ENCODE measurements at regions not wholly inside any gene's neighbourhood (a gene's known extent, or its start where the extent isn't known, plus 50 kb on each side); places are given as distances from the start of the nearest gene placed in this dataset.
A peak's percentile ranks its signal among the peaks of the same experiment; 100 is the strongest.

DNA sequence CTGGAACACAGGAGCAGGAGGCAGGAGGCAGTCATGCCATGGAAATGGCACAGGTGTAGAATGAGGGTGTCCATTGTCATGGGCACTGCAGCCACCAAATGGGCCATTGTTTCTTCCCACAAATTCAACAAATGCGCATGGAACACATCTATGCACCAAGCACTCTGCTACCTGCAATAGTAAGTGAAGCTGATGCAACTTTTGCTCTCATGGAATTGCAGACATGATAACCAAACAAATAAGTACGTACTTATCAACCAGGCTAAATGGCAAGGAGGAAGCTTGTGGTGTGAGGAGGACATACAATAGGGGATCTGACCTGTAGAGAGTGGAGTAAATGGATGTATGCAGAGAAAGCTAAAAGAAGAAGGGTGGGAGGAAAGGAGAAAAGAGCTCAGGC, 116.8 kb downstream of the TRIM36 start:
- FAIRE-seq (no peak), DNase-seq (no peak)
- Histone ChIP-seq H3K4me1 (ENCODE audit: control insufficient read depth in 2 of 3, insufficient read depth in 2 of 3, low read depth in 1 of 3, low read length in 3 of 3) (no peaks in the 10 kb centered on the region), H3K27me3 (ENCODE audit: control insufficient read depth, insufficient read depth, low read length) (no peaks in the 10 kb centered on the region), H3K4me3 (ENCODE audit: low read length in 3 of 3) (no peak overlapping the region), H3K36me3 (ENCODE audit: control insufficient read depth in 2 of 3, insufficient read depth in 3 of 3, low read length in 3 of 3) (no peaks in the 10 kb centered on the region), H3K27ac (ENCODE audit: low read depth in 2 of 2, low read length in 2 of 2) (no peak overlapping the region), H3K9me3 (ENCODE audit: control insufficient read depth in 2 of 3, insufficient read depth in 1 of 3, low read length in 3 of 3) (no peaks in the 10 kb centered on the region), H3K9ac (ENCODE audit: low read length in 3 of 3) (no peak overlapping the region)
- intact Hi-C loops (cut with DNase I), result no loop called here
- no peak for TF ChIP-seq CTCF (IDR thresholded peaks at IDR 0.05; ENCODE audit: borderline replicate concordance, extremely low read depth, insufficient read depth)

- FAIRE-seq, result no peak
- intact Hi-C loops (cut with DNase I), result no loop called here
Measured at GRCh38 chr5:115050866-115051265, 118.8 kb downstream of the TRIM36 start.

DNA sequence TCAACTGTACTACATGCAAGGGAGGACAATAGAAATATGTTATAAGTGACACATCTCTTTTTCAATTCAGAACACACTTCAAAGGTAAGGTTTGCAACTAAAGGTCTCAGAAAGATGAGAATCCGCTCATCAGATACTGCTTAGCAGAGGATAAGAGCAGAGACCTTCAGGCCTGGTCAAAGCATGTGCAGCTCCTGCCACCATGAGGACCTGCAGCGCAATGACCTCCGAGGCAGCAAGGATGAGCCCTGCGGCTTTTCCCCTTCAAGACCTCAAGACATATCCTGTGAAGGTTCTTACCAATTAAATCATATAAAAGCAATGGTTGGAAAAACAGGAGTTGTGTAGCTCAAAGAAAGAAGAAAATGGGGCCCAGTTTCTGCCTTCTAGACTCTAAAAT, 135.8 kb downstream of the TRIM36 start:
- DNase-seq (peak in 3 of 5 donors; percentile 11 to 29 (median 13)), FAIRE-seq (no peak)
- TF ChIP-seq CTCF (IDR thresholded peaks at IDR 0.05; ENCODE audit: borderline replicate concordance, extremely low read depth, insufficient read depth), result no peak
- Histone ChIP-seq H3K27me3 (ENCODE audit: control insufficient read depth, insufficient read depth, low read length) (no peaks in the 10 kb centered on the region), H3K36me3 (ENCODE audit: control insufficient read depth in 2 of 3, insufficient read depth in 3 of 3, low read length in 3 of 3) (no peaks in the 10 kb centered on the region), H3K9me3 (ENCODE audit: control insufficient read depth in 2 of 3, insufficient read depth in 1 of 3, low read length in 3 of 3) (peaks cover 0 to 4% (median 0%) of the 10 kb centered on the region in 3 donors), H3K27ac (ENCODE audit: low read depth in 2 of 2, low read length in 2 of 2) (no peak overlapping the region), H3K4me3 (ENCODE audit: low read length in 3 of 3) (no peak overlapping the region), H3K9ac (ENCODE audit: low read length in 3 of 3) (no peak overlapping the region), H3K4me1 (ENCODE audit: control insufficient read depth in 2 of 3, insufficient read depth in 2 of 3, low read depth in 1 of 3, low read length in 3 of 3) (no peaks in the 10 kb centered on the region)
- intact Hi-C loops (cut with DNase I), result no loop called here

More at GRCh38 chr5:115050866-115051265, 118.8 kb downstream of the TRIM36 start:
- H3K9me3 ChIP-seq (ENCODE audit: control insufficient read depth in 2 of 3, insufficient read depth in 1 of 3, low read length in 3 of 3), result no peaks in the 10 kb centered on the region
- H3K9ac ChIP-seq (ENCODE audit: low read length in 3 of 3), result no peak overlapping the region
- no peak overlapping the region for H3K27ac ChIP-seq (ENCODE audit: low read depth in 2 of 2, low read length in 2 of 2)
- no peak overlapping the region for H3K4me3 ChIP-seq (ENCODE audit: low read length in 3 of 3)
- TF ChIP-seq CTCF (IDR thresholded peaks at IDR 0.05; ENCODE audit: borderline replicate concordance, extremely low read depth, insufficient read depth), result no peak
- DNase-seq, result peak in 1 of 5 donors; percentile 8
- no peaks in the 10 kb centered on the region for H3K4me1 ChIP-seq (ENCODE audit: control insufficient read depth in 2 of 3, insufficient read depth in 2 of 3, low read depth in 1 of 3, low read length in 3 of 3)
- H3K27me3 ChIP-seq (ENCODE audit: control insufficient read depth, insufficient read depth, low read length), result no peaks in the 10 kb centered on the region
- H3K36me3 ChIP-seq (ENCODE audit: control insufficient read depth in 2 of 3, insufficient read depth in 3 of 3, low read length in 3 of 3), result no peaks in the 10 kb centered on the region

DNA sequence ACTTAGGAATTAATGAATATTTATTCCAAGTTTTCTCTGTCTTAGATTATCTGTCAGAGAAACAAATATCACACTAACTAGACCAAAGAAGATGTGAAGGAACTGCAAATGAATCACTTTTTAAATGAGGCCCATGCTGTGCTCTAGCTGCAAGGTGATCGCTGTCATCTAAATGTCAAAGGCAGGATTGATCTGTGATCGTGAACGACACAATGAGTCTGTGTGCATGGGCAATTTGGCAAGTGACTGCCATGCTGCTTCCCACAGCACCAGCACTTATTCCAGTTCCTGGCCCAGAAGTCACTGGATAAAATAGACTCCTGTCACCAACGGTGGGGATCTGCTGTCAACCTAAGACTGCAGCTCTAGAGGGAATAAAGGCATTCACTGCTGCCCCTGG, 141.2 kb downstream of the TRIM36 start:
- H3K9ac ChIP-seq (ENCODE audit: low read length in 3 of 3), result no peak overlapping the region
- intact Hi-C loops (cut with DNase I), result no loop called here
- TF ChIP-seq CTCF (IDR thresholded peaks at IDR 0.05; ENCODE audit: borderline replicate concordance, extremely low read depth, insufficient read depth), result no peak
- H3K36me3 ChIP-seq (ENCODE audit: control insufficient read depth in 2 of 3, insufficient read depth in 3 of 3, low read length in 3 of 3), result no peaks in the 10 kb centered on the region
- no peak overlapping the region for H3K4me3 ChIP-seq (ENCODE audit: low read length in 3 of 3)
- no peak overlapping the region for H3K27ac ChIP-seq (ENCODE audit: low read depth in 2 of 2, low read length in 2 of 2)
- H3K4me1 ChIP-seq (ENCODE audit: control insufficient read depth in 2 of 3, insufficient read depth in 2 of 3, low read depth in 1 of 3, low read length in 3 of 3), result no peaks in the 10 kb centered on the region
- no peaks in the 10 kb centered on the region for H3K27me3 ChIP-seq (ENCODE audit: control insufficient read depth, insufficient read depth, low read length)
- peaks cover 0 to 4% (median 0%) of the 10 kb centered on the region in 3 donors for H3K9me3 ChIP-seq (ENCODE audit: control insufficient read depth in 2 of 3, insufficient read depth in 1 of 3, low read length in 3 of 3)
- DNase-seq (no peak), FAIRE-seq (no peak)
